Body of pancreas (tissue), 4 donors: ENCODE measurements at regions not wholly inside any gene's neighbourhood (a gene's known extent, or its start where the extent isn't known, plus 50 kb on each side); places are given as distances from the start of the nearest gene placed in this dataset.

ENCODE experiments used
- ATAC-seq: fragments of 150-250 bp; one replicate; pipeline ENCODE4 v1.9.1; 2016
- DNase-seq, 4 donors: peaks; one replicate each; pipeline ENCODE4 v3.0.0-alpha.2; 2019
- H3K27ac ChIP-seq, 4 donors: fragments of 200-600 bp; sonication (generic); 1 replicate in 3 of 4; 2 replicates in 1 of 4; pipeline versions ENCODE4 v1.5.1 to v1.6.1; 2016 to 2019; ENCODE audit warnings: mild to moderate bottlenecking in 1 of 4, mixed read lengths in 1 of 4, moderate library complexity in 1 of 4
- H3K27me3 ChIP-seq, 2 donors: fragments of 200-600 bp; sonication (generic); one replicate each; pipeline ENCODE4 v1.6.0; 2016; ENCODE audit warnings: mild to moderate bottlenecking in 1 of 2
- H3K36me3 ChIP-seq, 2 donors: fragments of 200-600 bp; sonication (generic); replicated peaks in 1 of 2; 2 replicates each; pipeline ENCODE4 v1.5.1; 2016; ENCODE audit warnings: low read depth in 2 of 2; ENCODE audit not compliant: insufficient read depth in 1 of 2
- H3K4me1 ChIP-seq: fragments of 200-600 bp; sonication (generic); one replicate; pipeline ENCODE4 v1.6.0; 2016
- H3K4me3 ChIP-seq, 2 donors: fragments of 200-600 bp; sonication (generic); 1 replicate in 1 of 2; 2 replicates in 1 of 2; pipeline ENCODE4 v1.5.1; 2016 to 2019
- H3K9me3 ChIP-seq, 3 donors: fragments of 200-600 bp; sonication (generic); 1 replicate in 2 of 3; 2 replicates in 1 of 3; pipeline ENCODE4 v1.5.1; 2016
- CTCF ChIP-seq, 7 experiments: fragments of 450-650 bp in 4 of 7; fragments of 200-600 bp in 3 of 7; sonication (generic) in 3 of 7; IDR thresholded peaks; one replicate each; pipeline ENCODE4 v1.5.1; 2016 to 2019; ENCODE audit warnings: antibody characterized with exemption in 7 of 7
- POLR2A ChIP-seq, 3 donors: fragments of 450-650 bp; IDR thresholded peaks; one replicate each; pipeline ENCODE4 v1.6.1; 2016; ENCODE audit warnings: antibody characterized with exemption in 3 of 3, mild to moderate bottlenecking in 2 of 3
- WGBS, 2 donors: methylation state at CpG; one replicate each; pipeline ENCODE4 v1.1.5; 2017; 5-methylcytosine and 5-hydroxymethylcytosine counted together
- intact Hi-C: fragments of 100-400 bp; cut with DNase I; formaldehyde crosslinking; loops from one replicate; pipeline ENCODE4 v1.15.1; 2023

DNA sequence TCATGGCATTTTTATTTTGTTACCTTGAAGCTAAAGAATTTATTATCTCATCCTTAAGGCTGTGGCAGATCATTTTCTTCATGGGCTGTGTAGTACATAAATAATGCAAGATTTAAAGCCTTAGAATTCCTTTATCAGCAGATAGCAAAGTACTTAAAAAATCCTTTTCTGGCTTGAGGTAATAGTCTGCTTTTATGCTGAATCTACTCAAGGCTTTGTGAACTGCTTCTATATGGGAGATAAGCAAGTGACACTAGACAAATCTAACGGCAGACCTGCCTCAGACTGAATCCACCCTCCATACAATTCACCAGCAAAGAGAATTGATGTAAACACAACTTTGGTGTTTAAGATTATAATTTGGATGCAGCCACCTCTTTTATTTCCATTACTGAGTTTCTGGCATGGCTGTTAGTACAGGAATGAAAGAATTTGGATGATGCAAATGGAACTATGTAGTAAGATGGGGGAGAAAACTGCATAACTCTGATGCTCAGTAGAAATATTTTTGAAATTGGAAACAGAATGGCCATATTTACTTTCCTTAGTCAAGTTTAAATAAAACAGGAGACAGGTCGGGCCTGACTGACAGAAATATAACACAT is 1121.5 kb downstream of the NAALADL2 start:
- ATAC-seq (no peak), DNase-seq (no peak)
- H3K4me1 ChIP-seq: no peaks in the 10 kb centered on the region
- 21 to 27% methylated on average over 2 of the region's 2 CpGs for WGBS, 2 donors
- intact Hi-C loops: no loop called here
- TF ChIP-seq CTCF (IDR thresholded peaks at IDR 0.05): no peak
- TF ChIP-seq POLR2A (IDR thresholded peaks at IDR 0.05): no peak
- no peak overlapping the region for H3K27ac ChIP-seq
- H3K36me3 ChIP-seq: no peaks in the 10 kb centered on the region
- no peaks in the 10 kb centered on the region for H3K9me3 ChIP-seq
- no peaks in the 10 kb centered on the region for H3K27me3 ChIP-seq
- H3K4me3 ChIP-seq: no peak overlapping the region

- 86% methylated on average over 24 to 30 of the region's 32 CpGs for WGBS, 2 donors
- H3K4me3 ChIP-seq: no peak overlapping the region
- ATAC-seq: no peak
- no peak overlapping the region for H3K27ac ChIP-seq
- no peaks in the 10 kb centered on the region for H3K27me3 ChIP-seq
- intact Hi-C loops: no loop called here
- no peak for DNase-seq
- no peaks in the 10 kb centered on the region for H3K36me3 ChIP-seq
- H3K4me1 ChIP-seq: no peaks in the 10 kb centered on the region
- TF ChIP-seq POLR2A (IDR thresholded peaks at IDR 0.05): no peak
- no peaks in the 10 kb centered on the region for H3K9me3 ChIP-seq
Observed at GRCh38 chr3:175977968-175978752, 1119.0 kb downstream of the NAALADL2 start.

GRCh38 chr3:175969456-175969855 is 1110.3 kb downstream of the NAALADL2 start:
- no peaks in the 10 kb centered on the region for H3K4me1 ChIP-seq
- DNase-seq: no peak
- no peaks in the 10 kb centered on the region for H3K36me3 ChIP-seq
- H3K27ac ChIP-seq: no peak overlapping the region
- no peak for ATAC-seq
- H3K27me3 ChIP-seq: no peaks in the 10 kb centered on the region
- intact Hi-C loops: no loop called here
- TF ChIP-seq CTCF (IDR thresholded peaks at IDR 0.05) (no peak), POLR2A (IDR thresholded peaks at IDR 0.05) (no peak)
- no peak overlapping the region for H3K4me3 ChIP-seq
- WGBS, 2 donors: 62 to 70% methylated on average over 3 of the region's 3 CpGs
- no peaks in the 10 kb centered on the region for H3K9me3 ChIP-seq

DNA sequence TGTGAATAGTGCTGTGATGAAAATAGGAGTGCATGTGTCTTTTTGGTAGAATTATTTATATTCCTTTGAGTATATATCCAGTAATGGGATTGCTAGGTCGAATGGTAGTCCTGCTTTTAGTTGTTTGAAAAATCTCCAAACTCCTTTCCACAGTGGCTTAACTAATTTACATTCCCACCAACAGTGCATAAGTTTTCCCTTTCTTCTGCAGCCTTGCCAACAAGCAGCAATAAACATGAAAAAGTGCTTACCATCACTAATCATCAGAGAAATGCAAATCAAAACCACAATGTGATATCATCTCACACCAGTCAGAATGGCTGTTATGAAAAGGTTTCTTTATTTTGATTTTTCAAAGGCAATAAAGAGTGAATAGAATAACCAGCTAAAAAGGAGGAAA is 1105.9 kb downstream of the NAALADL2 start:
- DNase-seq: no peak
- WGBS, 2 donors: 24 to 34% methylated on average over 1 of the region's 1 CpG
- intact Hi-C loops: no loop called here
- no peak overlapping the region for H3K4me3 ChIP-seq
- no peaks in the 10 kb centered on the region for H3K9me3 ChIP-seq
- no peak overlapping the region for H3K27ac ChIP-seq
- H3K27me3 ChIP-seq: no peaks in the 10 kb centered on the region
- TF ChIP-seq POLR2A (IDR thresholded peaks at IDR 0.05) (no peak), CTCF (IDR thresholded peaks at IDR 0.05) (no peak)
- no peaks in the 10 kb centered on the region for H3K36me3 ChIP-seq
- no peaks in the 10 kb centered on the region for H3K4me1 ChIP-seq
- ATAC-seq: no peak

DNA sequence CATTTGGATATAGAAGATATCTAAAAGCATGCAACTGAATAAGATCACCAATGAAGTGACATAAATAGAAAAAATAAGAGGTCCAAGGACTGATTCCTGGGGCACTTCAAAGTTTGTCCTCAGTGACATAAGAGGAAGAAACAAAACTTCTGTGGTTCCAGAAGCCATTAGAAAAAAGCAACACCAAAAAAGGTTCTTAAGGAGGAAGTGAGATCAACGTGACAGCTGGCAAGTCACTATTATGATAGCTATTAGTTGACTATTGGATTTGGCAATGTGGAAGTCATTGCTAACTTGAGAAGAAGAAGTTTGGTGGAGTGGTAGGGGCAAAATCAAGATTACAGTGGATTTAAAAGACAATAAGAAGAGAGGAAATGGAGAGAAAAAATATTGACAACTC is 1098.3 kb downstream of the NAALADL2 start:
- no peaks in the 10 kb centered on the region for H3K36me3 ChIP-seq
- H3K4me3 ChIP-seq: no peak overlapping the region
- H3K4me1 ChIP-seq: no peaks in the 10 kb centered on the region
- H3K27ac ChIP-seq: no peak overlapping the region
- intact Hi-C loops: no loop called here
- no peaks in the 10 kb centered on the region for H3K9me3 ChIP-seq
- ATAC-seq: no peak
- no peaks in the 10 kb centered on the region for H3K27me3 ChIP-seq
- WGBS, 2 donors: 30 to 46% methylated on average over 1 of the region's 1 CpG
- DNase-seq: no peak
- TF ChIP-seq CTCF (IDR thresholded peaks at IDR 0.05): no peak
